ENCODE measurements at regions not wholly inside any gene's neighbourhood (a gene's known extent, or its start where the extent isn't known, plus 50 kb on each side); places are given as distances from the start of the nearest gene placed in this dataset.

DNA sequence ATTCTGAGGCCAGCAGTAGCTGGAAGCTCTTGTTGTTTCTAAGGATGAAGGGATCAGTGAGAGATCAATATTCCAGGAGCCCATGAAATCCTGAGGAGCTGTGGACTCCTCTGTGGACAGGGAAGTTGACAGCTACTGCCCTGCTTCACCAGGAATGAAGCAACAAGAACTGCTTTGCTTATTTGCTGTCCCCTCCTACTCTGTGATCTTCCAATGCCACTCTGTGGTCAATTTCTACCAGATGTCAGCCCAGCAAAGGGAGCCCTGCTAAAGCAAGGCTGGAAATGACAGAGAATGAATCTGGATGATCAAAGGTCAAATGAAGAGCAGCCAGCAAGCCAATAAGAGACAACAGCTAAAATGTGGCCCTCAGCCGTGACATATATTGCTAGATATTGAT is 227.5 kb upstream of the CHRM2 start:
- BruUV-seq (replicated peaks) = no TSS peak
- no peaks in the 10 kb centered on the region for H3K79me2 ChIP-seq (ENCODE audit: control insufficient read depth, insufficient read depth, low read length)
- POLR2A ChIA-PET = no interaction called here
- H3K4me3 ChIP-seq (replicated peaks in 1 of 3; ENCODE audit: insufficient read depth in 1 of 3, low read depth in 1 of 3, low read length in 3 of 3) = no peak overlapping the region
- intact Hi-C loops (cut with micrococcal nuclease) (no loop called here), dilution Hi-C loops (cut with MboI; ENCODE audit: extremely low pct_ligation_motif_present, low sequenced_read_pairs) (no loop called here)
- H3K9ac ChIP-seq (replicated peaks; ENCODE audit: extremely low read depth, insufficient read depth, low read length) = no peak overlapping the region
- no peak for TF ChIP-seq JUN (IDR thresholded peaks at IDR 0.05; ENCODE audit: borderline replicate concordance, insufficient read depth, insufficient read length, low read depth)
- no peak for TF ChIP-seq POLR2AphosphoS5 (IDR thresholded peaks at IDR 0.05; ENCODE audit: insufficient read depth, low read depth, low read length)
- no peak for TF ChIP-seq GATA2 (IDR thresholded peaks at IDR 0.05; ENCODE audit: insufficient read depth, insufficient read length, low read depth, low read length)
- TF ChIP-seq, protein P1, sequence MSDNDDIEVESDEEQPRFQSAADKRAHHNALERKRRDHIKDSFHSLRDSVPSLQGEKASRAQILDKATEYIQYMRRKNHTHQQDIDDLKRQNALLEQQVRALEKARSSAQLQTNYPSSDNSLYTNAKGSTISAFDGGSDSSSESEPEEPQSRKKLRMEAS (IDR thresholded peaks at IDR 0.05; ENCODE audit: insufficient read depth, insufficient read length) = no peak
- no peak for TF ChIP-seq POLR2A (IDR thresholded peaks at IDR 0.05; ENCODE audit: low read depth, low read length)
- no peak for TF ChIP-seq MYC (IDR thresholded peaks at IDR 0.05; ENCODE audit: low read depth, low read length)
- no peak for TF ChIP-seq EZH2 (IDR thresholded peaks at IDR 0.05; ENCODE audit: borderline replicate concordance, low read depth, low read length, severe bottlenecking)
- no peak for TF ChIP-seq FOS (IDR thresholded peaks at IDR 0.05; ENCODE audit: borderline replicate concordance, insufficient read depth, low read length)
- TF ChIP-seq, protein P2, sequence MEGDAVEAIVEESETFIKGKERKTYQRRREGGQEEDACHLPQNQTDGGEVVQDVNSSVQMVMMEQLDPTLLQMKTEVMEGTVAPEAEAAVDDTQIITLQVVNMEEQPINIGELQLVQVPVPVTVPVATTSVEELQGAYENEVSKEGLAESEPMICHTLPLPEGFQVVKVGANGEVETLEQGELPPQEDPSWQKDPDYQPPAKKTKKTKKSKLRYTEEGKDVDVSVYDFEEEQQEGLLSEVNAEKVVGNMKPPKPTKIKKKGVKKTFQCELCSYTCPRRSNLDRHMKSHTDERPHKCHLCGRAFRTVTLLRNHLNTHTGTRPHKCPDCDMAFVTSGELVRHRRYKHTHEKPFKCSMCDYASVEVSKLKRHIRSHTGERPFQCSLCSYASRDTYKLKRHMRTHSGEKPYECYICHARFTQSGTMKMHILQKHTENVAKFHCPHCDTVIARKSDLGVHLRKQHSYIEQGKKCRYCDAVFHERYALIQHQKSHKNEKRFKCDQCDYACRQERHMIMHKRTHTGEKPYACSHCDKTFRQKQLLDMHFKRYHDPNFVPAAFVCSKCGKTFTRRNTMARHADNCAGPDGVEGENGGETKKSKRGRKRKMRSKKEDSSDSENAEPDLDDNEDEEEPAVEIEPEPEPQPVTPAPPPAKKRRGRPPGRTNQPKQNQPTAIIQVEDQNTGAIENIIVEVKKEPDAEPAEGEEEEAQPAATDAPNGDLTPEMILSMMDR (IDR thresholded peaks at IDR 0.05; ENCODE audit: extremely low read depth in 1 of 2, insufficient read depth in 1 of 2, low read depth in 1 of 2, low read length in 2 of 2) = no peak
- no peak overlapping the region for H2AFZ ChIP-seq (ENCODE audit: low read depth, low read length)
- no peak overlapping the region for H3K27ac ChIP-seq (ENCODE audit: insufficient read depth, low read depth, low read length)
- H3K4me2 ChIP-seq (ENCODE audit: insufficient read depth, low read length) = no peak overlapping the region
- FAIRE-seq (no peak), DNase-seq (ENCODE audit: low read depth, low spot score) (no peak)
- no peaks in the 10 kb centered on the region for H3K9me1 ChIP-seq (replicated peaks; ENCODE audit: control insufficient read depth, extremely low read depth, insufficient read depth, low read length)
- CTCF ChIA-PET = no interaction called here
- no peaks in the 10 kb centered on the region for H4K20me1 ChIP-seq (replicated peaks; ENCODE audit: control insufficient read depth, extremely low read depth, insufficient read depth, low read length)
- H3K27me3 ChIP-seq (ENCODE audit: control insufficient read depth in 2 of 2, insufficient read depth in 2 of 2, low read length in 2 of 2) = no peaks in the 10 kb centered on the region
- no peaks in the 10 kb centered on the region for H3K36me3 ChIP-seq (ENCODE audit: control insufficient read depth in 2 of 2, extremely low read depth in 1 of 2, insufficient read depth in 2 of 2, low read length in 2 of 2)
- peaks cover 4% of the 10 kb centered on the region for H3K9me3 ChIP-seq (replicated peaks; ENCODE audit: control insufficient read depth, insufficient read depth, low read length)
- H3K4me1 ChIP-seq (ENCODE audit: control insufficient read depth, extremely low read depth, insufficient read depth, low read length) = no peaks in the 10 kb centered on the region

Data from endothelial cell of umbilical vein (primary cell).